GM12878 (cell line): ENCODE measurements at regions not wholly inside any gene's neighbourhood (a gene's known extent, or its start where the extent isn't known, plus 50 kb on each side); places are given as distances from the start of the nearest gene placed in this dataset.

Experiments
- CBX3 ChIP-seq: fragments of 200-600 bp; sonication (generic); IDR thresholded peaks from 2 replicates; pipeline ENCODE4 v1.6.1; 2016; ENCODE audit warnings: low read depth, borderline replicate concordance
- CHD2 ChIP-seq: IDR thresholded peaks from 2 replicates; pipeline ENCODE4 v1.6.1; 2011; ENCODE audit warnings: low read depth, low read length, improper control_type of control experiment, borderline replicate concordance
- MXI1 ChIP-seq: fragments of 150-350 bp; IDR thresholded peaks from 2 replicates; pipeline ENCODE4 v1.6.1; 2011; ENCODE audit warnings: low read depth, mild to moderate bottlenecking, inconsistent platforms, low read length, improper control_type of control experiment
- POLR2A ChIP-seq: IDR thresholded peaks from 2 replicates; pipeline ENCODE4 v1.6.1; 2011; ENCODE audit warnings: low read depth, mild to moderate bottlenecking, low read length
- RAD51 ChIP-seq: fragments of 450-650 bp; IDR thresholded peaks from 2 replicates; pipeline ENCODE4 v1.6.1; 2016; ENCODE audit warnings: moderate library complexity, mild to moderate bottlenecking, inconsistent platforms
- SMC3 ChIP-seq: IDR thresholded peaks from 2 replicates; pipeline ENCODE4 v1.6.1; 2011; ENCODE audit warnings: low read length, improper control_type of control experiment, borderline replicate concordance
- SP1 ChIP-seq: IDR thresholded peaks from one replicate; pipeline ENCODE4 v1.6.1; 2011; ENCODE audit warnings: low read depth, low read length
- SRF ChIP-seq, 2 experiments: IDR thresholded peaks; 2 replicates each; pipeline ENCODE4 v1.6.1; 2011; ENCODE audit warnings: low read depth in 2 of 2, low read length in 2 of 2, mild to moderate bottlenecking in 1 of 2, moderate library complexity in 1 of 2
- TF ChIP-seq, protein P1 (sequence below), 3 experiments: IDR thresholded peaks in 2 of 3; conservative IDR thresholded peaks in 1 of 3; 2 replicates each; pipeline ENCODE4 v1.5.1; 2011; ENCODE audit warnings: low read depth in 3 of 3, low read length in 3 of 3, mild to moderate bottlenecking in 3 of 3, control low read depth in 2 of 3, moderate library complexity in 2 of 3, inconsistent platforms in 1 of 3, mixed read lengths in 1 of 3; ENCODE audit not compliant: control insufficient read depth in 2 of 3, insufficient read depth in 1 of 3; ENCODE audit errors: extremely low read depth in 1 of 3
- TF ChIP-seq, protein P2 (sequence below): IDR thresholded peaks from 2 replicates; pipeline ENCODE4 v1.6.1; 2012; ENCODE audit warnings: low read depth, low read length, improper control_type of control experiment
- TF ChIP-seq, protein P3 (sequence below): fragments of 450-650 bp; IDR thresholded peaks from 2 replicates; pipeline ENCODE4 v1.6.1; 2014; ENCODE audit warnings: mild to moderate bottlenecking

DNA sequence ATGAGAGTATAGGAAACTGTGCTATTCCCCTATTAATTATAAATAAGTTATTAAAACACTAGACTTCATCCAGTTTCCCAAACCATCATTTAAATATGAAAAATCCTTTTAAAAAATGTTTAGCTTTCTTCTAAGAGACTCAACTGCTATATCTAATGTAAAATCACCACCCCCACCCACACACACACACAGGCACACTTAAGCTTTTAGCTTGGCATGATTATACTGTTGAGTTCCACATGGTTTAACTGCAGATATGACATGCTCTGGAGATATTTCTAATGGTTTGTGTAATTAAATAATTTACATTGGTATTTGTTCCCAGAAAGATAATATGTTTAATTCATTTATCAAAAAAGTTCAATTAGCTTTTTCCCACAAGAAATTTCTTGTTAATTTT is 1700.1 kb upstream of the SLC10A2 start:
- TF ChIP-seq CHD2 (no peak), SMC3 (no peak), SP1 (no peak), RAD51 (no peak), CBX3 (no peak), SRF (IDR thresholded peaks at IDR 0.05; ENCODE audit: low read depth in 2 of 2, low read length in 2 of 2) (no peak), POLR2A (no peak), MXI1 (no peak)
- TF ChIP-seq, protein P1, sequence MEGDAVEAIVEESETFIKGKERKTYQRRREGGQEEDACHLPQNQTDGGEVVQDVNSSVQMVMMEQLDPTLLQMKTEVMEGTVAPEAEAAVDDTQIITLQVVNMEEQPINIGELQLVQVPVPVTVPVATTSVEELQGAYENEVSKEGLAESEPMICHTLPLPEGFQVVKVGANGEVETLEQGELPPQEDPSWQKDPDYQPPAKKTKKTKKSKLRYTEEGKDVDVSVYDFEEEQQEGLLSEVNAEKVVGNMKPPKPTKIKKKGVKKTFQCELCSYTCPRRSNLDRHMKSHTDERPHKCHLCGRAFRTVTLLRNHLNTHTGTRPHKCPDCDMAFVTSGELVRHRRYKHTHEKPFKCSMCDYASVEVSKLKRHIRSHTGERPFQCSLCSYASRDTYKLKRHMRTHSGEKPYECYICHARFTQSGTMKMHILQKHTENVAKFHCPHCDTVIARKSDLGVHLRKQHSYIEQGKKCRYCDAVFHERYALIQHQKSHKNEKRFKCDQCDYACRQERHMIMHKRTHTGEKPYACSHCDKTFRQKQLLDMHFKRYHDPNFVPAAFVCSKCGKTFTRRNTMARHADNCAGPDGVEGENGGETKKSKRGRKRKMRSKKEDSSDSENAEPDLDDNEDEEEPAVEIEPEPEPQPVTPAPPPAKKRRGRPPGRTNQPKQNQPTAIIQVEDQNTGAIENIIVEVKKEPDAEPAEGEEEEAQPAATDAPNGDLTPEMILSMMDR (IDR thresholded peaks at IDR 0.05 in 2 of 3, conservative IDR thresholded peaks at IDR 0.05 in 1 of 3; ENCODE audit: control insufficient read depth in 2 of 3, extremely low read depth in 1 of 3, insufficient read depth in 1 of 3, low read depth in 3 of 3, low read length in 3 of 3), result no peak
- TF ChIP-seq, protein P2, sequence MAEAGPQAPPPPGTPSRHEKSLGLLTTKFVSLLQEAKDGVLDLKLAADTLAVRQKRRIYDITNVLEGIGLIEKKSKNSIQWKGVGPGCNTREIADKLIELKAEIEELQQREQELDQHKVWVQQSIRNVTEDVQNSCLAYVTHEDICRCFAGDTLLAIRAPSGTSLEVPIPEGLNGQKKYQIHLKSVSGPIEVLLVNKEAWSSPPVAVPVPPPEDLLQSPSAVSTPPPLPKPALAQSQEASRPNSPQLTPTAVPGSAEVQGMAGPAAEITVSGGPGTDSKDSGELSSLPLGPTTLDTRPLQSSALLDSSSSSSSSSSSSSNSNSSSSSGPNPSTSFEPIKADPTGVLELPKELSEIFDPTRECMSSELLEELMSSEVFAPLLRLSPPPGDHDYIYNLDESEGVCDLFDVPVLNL, result no peak
- TF ChIP-seq, protein P3, sequence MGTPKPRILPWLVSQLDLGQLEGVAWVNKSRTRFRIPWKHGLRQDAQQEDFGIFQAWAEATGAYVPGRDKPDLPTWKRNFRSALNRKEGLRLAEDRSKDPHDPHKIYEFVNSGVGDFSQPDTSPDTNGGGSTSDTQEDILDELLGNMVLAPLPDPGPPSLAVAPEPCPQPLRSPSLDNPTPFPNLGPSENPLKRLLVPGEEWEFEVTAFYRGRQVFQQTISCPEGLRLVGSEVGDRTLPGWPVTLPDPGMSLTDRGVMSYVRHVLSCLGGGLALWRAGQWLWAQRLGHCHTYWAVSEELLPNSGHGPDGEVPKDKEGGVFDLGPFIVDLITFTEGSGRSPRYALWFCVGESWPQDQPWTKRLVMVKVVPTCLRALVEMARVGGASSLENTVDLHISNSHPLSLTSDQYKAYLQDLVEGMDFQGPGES, result no peak
